ENCODE measurements at regions not wholly inside any gene's neighbourhood (a gene's known extent, or its start where the extent isn't known, plus 50 kb on each side); places are given as distances from the start of the nearest gene placed in this dataset.

DNA sequence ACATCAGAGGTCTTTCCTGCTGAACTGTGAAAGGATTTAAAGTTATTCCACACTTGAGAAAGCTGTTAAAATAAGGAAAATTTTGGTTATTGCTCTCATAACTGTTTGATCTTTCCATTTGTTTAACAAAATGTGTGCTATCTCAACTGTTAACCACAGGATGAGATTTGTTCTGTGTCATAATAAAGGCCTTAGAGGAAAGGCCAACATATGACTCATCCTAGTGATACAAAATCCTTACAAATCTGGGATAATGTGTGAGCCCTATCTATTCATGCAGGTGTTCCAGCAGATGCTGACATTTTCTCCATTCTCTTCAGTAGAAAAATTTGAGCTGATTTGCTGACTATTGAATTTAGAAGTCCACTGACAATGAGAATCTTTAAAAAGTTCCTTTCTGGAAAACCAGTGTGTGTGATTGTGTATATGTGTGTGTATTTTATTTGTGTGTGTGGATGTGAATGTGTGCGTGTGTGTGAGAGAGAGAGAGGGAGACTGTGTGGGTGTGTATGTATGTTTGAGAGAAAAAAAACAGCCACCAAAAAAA lies 1111.9 kb upstream of the GYPC start:
- peaks cover 0 to 16% (median 11%) of the 10 kb centered on the region in 7 donors for H3K9me3 Mint-ChIP-seq
- H3K27ac Mint-ChIP-seq, result no peak overlapping the region
- no peak overlapping the region for H3K4me3 Mint-ChIP-seq
- H3K4me1 ChIP-seq (ENCODE audit: control insufficient read depth, insufficient read depth, low read length, poor library complexity, severe bottlenecking), result no peaks in the 10 kb centered on the region
- no peak for DNase-seq
- no peak overlapping the region for H3K27ac ChIP-seq (ENCODE audit: insufficient read depth, low read length, poor library complexity, severe bottlenecking)
- H3K4me3 ChIP-seq (ENCODE audit: low read depth, low read length), result no peak overlapping the region
- no peaks in the 10 kb centered on the region for H3K27me3 Mint-ChIP-seq
- no peaks in the 10 kb centered on the region for H3K4me1 Mint-ChIP-seq
- ATAC-seq (ENCODE audit: low read depth in 2 of 2), result no peak
- no peaks in the 10 kb centered on the region for H3K36me3 ChIP-seq (ENCODE audit: control insufficient read depth, insufficient read depth, low read length)
- no peaks in the 10 kb centered on the region for H3K27me3 ChIP-seq (ENCODE audit: control insufficient read depth, insufficient read depth, low read length)
- H3K36me3 Mint-ChIP-seq, result no peaks in the 10 kb centered on the region
- H3K9me3 ChIP-seq (ENCODE audit: control insufficient read depth in 2 of 2, low read length in 2 of 2), result peaks cover 0 to 3% of the 10 kb centered on the region in 2 experiments

DNA sequence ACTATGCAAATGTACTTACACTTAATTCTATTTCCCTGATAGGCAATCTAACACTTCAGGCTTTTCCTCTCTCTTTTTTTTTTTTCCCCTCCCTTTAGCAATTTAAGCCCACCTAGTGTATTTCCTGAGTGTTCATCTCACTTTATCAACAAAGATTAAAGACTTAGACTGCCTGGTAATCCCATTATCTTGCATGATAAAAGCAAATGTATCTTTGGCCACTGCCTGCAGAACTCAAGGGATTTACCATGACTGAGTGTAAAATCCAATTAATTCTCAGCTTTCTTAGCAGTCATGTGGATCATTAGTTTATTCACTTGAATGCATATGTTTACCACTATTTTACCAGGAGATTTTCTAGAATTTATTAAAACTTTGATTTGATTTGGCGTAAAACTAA lies 1102.2 kb upstream of the GYPC start:
- no peaks in the 10 kb centered on the region for H3K27me3 Mint-ChIP-seq
- no peak overlapping the region for H3K27ac ChIP-seq (ENCODE audit: insufficient read depth, low read length, poor library complexity, severe bottlenecking)
- H3K4me3 Mint-ChIP-seq, result no peak overlapping the region
- no peak overlapping the region for H3K27ac Mint-ChIP-seq
- DNase-seq, result no peak
- no peaks in the 10 kb centered on the region for H3K36me3 ChIP-seq (ENCODE audit: control insufficient read depth, insufficient read depth, low read length)
- H3K4me1 Mint-ChIP-seq, result no peaks in the 10 kb centered on the region
- H3K4me1 ChIP-seq (ENCODE audit: control insufficient read depth, insufficient read depth, low read length, poor library complexity, severe bottlenecking), result no peaks in the 10 kb centered on the region
- H3K4me3 ChIP-seq (ENCODE audit: low read depth, low read length), result no peak overlapping the region
- ATAC-seq (ENCODE audit: low read depth in 2 of 2), result no peak
- peaks cover 4 to 17% (median 10%) of the 10 kb centered on the region in 7 donors for H3K9me3 Mint-ChIP-seq
- H3K36me3 Mint-ChIP-seq, result no peaks in the 10 kb centered on the region
- H3K27me3 ChIP-seq (ENCODE audit: control insufficient read depth, insufficient read depth, low read length), result no peaks in the 10 kb centered on the region
- peaks cover 0 to 3% of the 10 kb centered on the region in 2 experiments for H3K9me3 ChIP-seq (ENCODE audit: control insufficient read depth in 2 of 2, low read length in 2 of 2)

DNA sequence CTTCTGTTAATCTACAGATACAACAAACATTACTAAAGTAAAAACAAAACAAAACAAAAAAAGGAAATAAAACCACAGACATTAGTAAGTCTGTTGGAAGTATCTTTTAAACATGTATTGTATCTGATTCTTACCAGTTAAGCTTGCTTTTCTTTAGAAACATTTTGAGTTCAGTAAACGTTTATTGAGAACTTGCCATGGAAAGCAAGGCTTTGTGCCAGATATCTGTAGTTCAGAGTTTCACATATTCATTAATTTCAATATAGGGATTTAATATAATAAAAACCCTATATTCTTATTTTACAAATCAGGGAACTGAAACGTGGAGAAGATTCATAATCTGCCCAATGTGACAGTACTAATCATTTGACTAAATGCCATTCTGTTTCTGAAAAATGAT lies 1101.0 kb upstream of the GYPC start:
- no peak overlapping the region for H3K27ac ChIP-seq (ENCODE audit: insufficient read depth, low read length, poor library complexity, severe bottlenecking)
- Mint-ChIP-seq H3K9me3 (peaks cover 2 to 11% (median 9%) of the 10 kb centered on the region in 7 donors), H3K4me1 (no peaks in the 10 kb centered on the region), H3K36me3 (no peaks in the 10 kb centered on the region), H3K27ac (no peak overlapping the region), H3K4me3 (no peak overlapping the region), H3K27me3 (no peaks in the 10 kb centered on the region)
- peaks cover 0 to 3% of the 10 kb centered on the region in 2 experiments for H3K9me3 ChIP-seq (ENCODE audit: control insufficient read depth in 2 of 2, low read length in 2 of 2)
- H3K27me3 ChIP-seq (ENCODE audit: control insufficient read depth, insufficient read depth, low read length), result no peaks in the 10 kb centered on the region
- DNase-seq (no peak), ATAC-seq (ENCODE audit: low read depth in 2 of 2) (no peak)
- no peaks in the 10 kb centered on the region for H3K36me3 ChIP-seq (ENCODE audit: control insufficient read depth, insufficient read depth, low read length)
- H3K4me1 ChIP-seq (ENCODE audit: control insufficient read depth, insufficient read depth, low read length, poor library complexity, severe bottlenecking), result no peaks in the 10 kb centered on the region
- H3K4me3 ChIP-seq (ENCODE audit: low read depth, low read length), result no peak overlapping the region

DNA sequence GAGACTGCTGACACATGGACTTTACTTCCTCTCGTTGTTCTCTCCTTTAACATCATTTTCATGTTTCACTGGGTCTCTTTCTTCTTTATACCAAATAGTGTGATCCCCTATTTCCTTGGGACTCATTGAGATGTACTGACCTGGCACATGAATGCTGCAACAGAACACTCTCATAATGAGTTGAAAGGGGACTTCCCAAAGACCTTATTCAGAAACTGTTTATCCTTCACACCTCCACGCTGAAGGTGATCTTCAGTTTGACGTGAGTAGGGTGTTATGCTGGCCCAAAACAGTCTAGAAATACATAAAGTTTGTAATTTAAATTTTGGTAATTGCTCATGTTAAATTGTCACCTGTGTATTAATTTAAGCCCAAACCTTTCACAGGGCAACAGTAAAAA lies 1096.8 kb upstream of the GYPC start:
- DNase-seq (no peak), ATAC-seq (ENCODE audit: low read depth in 2 of 2) (no peak)
- H3K4me3 Mint-ChIP-seq, result no peak overlapping the region
- no peak overlapping the region for H3K4me3 ChIP-seq (ENCODE audit: low read depth, low read length)
- peaks cover 2 to 15% (median 3%) of the 10 kb centered on the region in 7 donors for H3K9me3 Mint-ChIP-seq
- no peaks in the 10 kb centered on the region for H3K36me3 ChIP-seq (ENCODE audit: control insufficient read depth, insufficient read depth, low read length)
- no peaks in the 10 kb centered on the region for H3K36me3 Mint-ChIP-seq
- no peak overlapping the region for H3K27ac ChIP-seq (ENCODE audit: insufficient read depth, low read length, poor library complexity, severe bottlenecking)
- peaks cover 0 to 3% of the 10 kb centered on the region in 2 experiments for H3K9me3 ChIP-seq (ENCODE audit: control insufficient read depth in 2 of 2, low read length in 2 of 2)
- H3K4me1 ChIP-seq (ENCODE audit: control insufficient read depth, insufficient read depth, low read length, poor library complexity, severe bottlenecking), result no peaks in the 10 kb centered on the region
- H3K27me3 ChIP-seq (ENCODE audit: control insufficient read depth, insufficient read depth, low read length), result no peaks in the 10 kb centered on the region
- H3K27me3 Mint-ChIP-seq, result no peaks in the 10 kb centered on the region
- H3K4me1 Mint-ChIP-seq, result no peaks in the 10 kb centered on the region
- H3K27ac Mint-ChIP-seq, result no peak overlapping the region

DNA sequence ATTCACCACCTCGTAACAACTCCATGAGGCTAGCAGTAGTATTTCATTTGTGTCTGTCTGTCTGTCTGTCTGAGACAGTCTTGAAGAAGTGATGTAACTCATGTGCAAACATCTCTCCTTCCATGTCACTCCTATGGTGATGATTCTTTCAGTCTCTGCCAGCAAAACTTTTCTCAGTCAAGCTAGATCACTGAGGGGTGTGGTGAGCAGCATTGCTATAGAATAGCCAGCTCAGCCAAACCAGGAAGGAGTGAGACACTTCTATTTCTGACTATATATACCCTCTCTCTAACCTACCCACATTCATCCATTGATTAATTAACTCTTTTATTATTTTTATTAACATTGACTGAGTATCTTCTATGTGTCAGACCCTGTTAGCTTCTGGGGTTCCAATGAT lies 1095.1 kb upstream of the GYPC start:
- Mint-ChIP-seq H3K27me3 (no peaks in the 10 kb centered on the region), H3K36me3 (no peaks in the 10 kb centered on the region), H3K27ac (no peak overlapping the region), H3K4me3 (no peak overlapping the region), H3K9me3 (peaks cover 2 to 19% (median 4%) of the 10 kb centered on the region in 7 donors), H3K4me1 (no peaks in the 10 kb centered on the region)
- ATAC-seq (ENCODE audit: low read depth in 2 of 2) (no peak), DNase-seq (no peak)
- Histone ChIP-seq H3K27ac (ENCODE audit: insufficient read depth, low read length, poor library complexity, severe bottlenecking) (no peak overlapping the region), H3K4me3 (ENCODE audit: low read depth, low read length) (no peak overlapping the region), H3K36me3 (ENCODE audit: control insufficient read depth, insufficient read depth, low read length) (no peaks in the 10 kb centered on the region), H3K9me3 (ENCODE audit: control insufficient read depth in 2 of 2, low read length in 2 of 2) (peaks cover 0 to 3% of the 10 kb centered on the region in 2 experiments), H3K27me3 (ENCODE audit: control insufficient read depth, insufficient read depth, low read length) (no peaks in the 10 kb centered on the region), H3K4me1 (ENCODE audit: control insufficient read depth, insufficient read depth, low read length, poor library complexity, severe bottlenecking) (no peaks in the 10 kb centered on the region)

DNA sequence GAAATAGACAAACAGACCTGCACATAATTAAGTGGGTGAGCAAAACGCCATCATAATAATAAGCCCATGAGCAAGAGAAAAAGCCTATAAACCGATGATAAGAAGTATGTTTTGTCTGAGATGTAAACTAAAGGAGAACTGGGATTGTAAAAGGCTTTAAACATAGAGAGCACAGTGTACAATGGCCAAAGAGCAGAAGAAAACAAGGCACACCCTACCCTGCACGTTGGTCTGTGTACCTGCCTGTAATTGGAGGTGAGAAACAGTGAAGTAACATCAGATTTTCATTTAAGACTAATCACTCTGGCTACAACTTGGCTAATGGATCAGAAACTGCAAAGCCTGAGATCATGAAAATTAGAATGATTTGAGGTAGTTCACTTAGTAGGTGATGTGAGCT lies 1094.7 kb upstream of the GYPC start:
- H3K27ac ChIP-seq (ENCODE audit: insufficient read depth, low read length, poor library complexity, severe bottlenecking), result no peak overlapping the region
- no peaks in the 10 kb centered on the region for H3K27me3 Mint-ChIP-seq
- no peaks in the 10 kb centered on the region for H3K4me1 ChIP-seq (ENCODE audit: control insufficient read depth, insufficient read depth, low read length, poor library complexity, severe bottlenecking)
- no peaks in the 10 kb centered on the region for H3K36me3 ChIP-seq (ENCODE audit: control insufficient read depth, insufficient read depth, low read length)
- no peak overlapping the region for H3K4me3 ChIP-seq (ENCODE audit: low read depth, low read length)
- DNase-seq (no peak), ATAC-seq (ENCODE audit: low read depth in 2 of 2) (no peak)
- no peaks in the 10 kb centered on the region for H3K36me3 Mint-ChIP-seq
- no peak overlapping the region for H3K27ac Mint-ChIP-seq
- no peaks in the 10 kb centered on the region for H3K27me3 ChIP-seq (ENCODE audit: control insufficient read depth, insufficient read depth, low read length)
- H3K4me1 Mint-ChIP-seq, result no peaks in the 10 kb centered on the region
- peaks cover 0 to 19% (median 6%) of the 10 kb centered on the region in 7 donors for H3K9me3 Mint-ChIP-seq
- no peak overlapping the region for H3K4me3 Mint-ChIP-seq
- peaks cover 0 to 3% of the 10 kb centered on the region in 2 experiments for H3K9me3 ChIP-seq (ENCODE audit: control insufficient read depth in 2 of 2, low read length in 2 of 2)

DNA sequence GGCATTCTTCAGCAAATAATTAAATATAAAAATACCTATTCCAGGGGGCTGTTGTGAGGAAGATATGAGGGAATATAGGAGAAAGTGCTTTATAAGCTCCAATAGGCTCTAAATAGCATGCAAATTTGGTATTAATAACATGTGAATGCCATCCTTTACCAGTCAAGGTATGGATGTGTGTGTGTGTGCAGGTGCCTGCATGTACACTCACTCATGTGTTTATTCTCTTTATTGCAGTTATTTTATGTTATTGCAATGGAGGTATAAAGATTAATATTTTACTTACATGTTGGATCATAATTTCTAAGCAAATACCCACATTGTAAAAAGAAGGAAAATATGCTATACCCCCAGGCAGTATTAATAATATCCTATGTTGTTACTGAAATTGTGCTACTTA lies 1093.0 kb upstream of the GYPC start:
- Mint-ChIP-seq H3K36me3 (no peaks in the 10 kb centered on the region), H3K27ac (no peak overlapping the region), H3K4me1 (no peaks in the 10 kb centered on the region), H3K4me3 (no peak overlapping the region), H3K27me3 (no peaks in the 10 kb centered on the region), H3K9me3 (peaks cover 2 to 26% (median 7%) of the 10 kb centered on the region in 7 donors)
- no peaks in the 10 kb centered on the region for H3K4me1 ChIP-seq (ENCODE audit: control insufficient read depth, insufficient read depth, low read length, poor library complexity, severe bottlenecking)
- H3K4me3 ChIP-seq (ENCODE audit: low read depth, low read length), result no peak overlapping the region
- DNase-seq (no peak), ATAC-seq (ENCODE audit: low read depth in 2 of 2) (no peak)
- H3K27me3 ChIP-seq (ENCODE audit: control insufficient read depth, insufficient read depth, low read length), result no peaks in the 10 kb centered on the region
- no peak overlapping the region for H3K27ac ChIP-seq (ENCODE audit: insufficient read depth, low read length, poor library complexity, severe bottlenecking)
- no peaks in the 10 kb centered on the region for H3K36me3 ChIP-seq (ENCODE audit: control insufficient read depth, insufficient read depth, low read length)
- H3K9me3 ChIP-seq (ENCODE audit: control insufficient read depth in 2 of 2, low read length in 2 of 2), result no peaks in the 10 kb centered on the region

DNA sequence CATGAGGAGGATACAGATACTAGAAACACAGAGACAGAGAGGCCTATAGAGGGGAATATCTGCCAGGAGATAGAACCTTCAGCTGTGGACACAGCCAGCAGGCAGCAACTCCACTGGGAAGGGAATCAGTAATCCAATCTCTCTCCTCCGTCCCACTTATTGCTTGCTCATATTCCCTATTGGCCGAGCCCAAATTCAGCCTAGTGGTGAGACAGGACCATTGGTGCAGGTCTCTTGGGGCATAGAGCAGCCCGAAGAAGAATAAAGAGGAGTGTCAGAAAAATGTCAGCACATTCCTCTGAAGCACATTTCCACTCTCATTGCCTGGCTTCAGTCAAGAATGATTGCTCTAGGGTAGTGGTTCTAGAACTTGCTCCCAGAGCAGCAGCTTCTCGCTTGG lies 1091.5 kb upstream of the GYPC start:
- Mint-ChIP-seq H3K9me3 (peaks cover 2 to 30% (median 7%) of the 10 kb centered on the region in 7 donors), H3K27me3 (no peaks in the 10 kb centered on the region), H3K27ac (no peak overlapping the region), H3K4me1 (no peaks in the 10 kb centered on the region), H3K4me3 (no peak overlapping the region), H3K36me3 (no peaks in the 10 kb centered on the region)
- H3K4me1 ChIP-seq (ENCODE audit: control insufficient read depth, insufficient read depth, low read length, poor library complexity, severe bottlenecking), result no peaks in the 10 kb centered on the region
- no peak overlapping the region for H3K4me3 ChIP-seq (ENCODE audit: low read depth, low read length)
- no peaks in the 10 kb centered on the region for H3K36me3 ChIP-seq (ENCODE audit: control insufficient read depth, insufficient read depth, low read length)
- ATAC-seq (ENCODE audit: low read depth in 2 of 2) (no peak), DNase-seq (no peak)
- no peaks in the 10 kb centered on the region for H3K27me3 ChIP-seq (ENCODE audit: control insufficient read depth, insufficient read depth, low read length)
- no peaks in the 10 kb centered on the region for H3K9me3 ChIP-seq (ENCODE audit: control insufficient read depth in 2 of 2, low read length in 2 of 2)
- H3K27ac ChIP-seq (ENCODE audit: insufficient read depth, low read length, poor library complexity, severe bottlenecking), result no peak overlapping the region
